Activated naive CD8-positive, alpha-beta T cell (primary cell): ENCODE measurements at regions not wholly inside any gene's neighbourhood (a gene's known extent, or its start where the extent isn't known, plus 50 kb on each side); places are given as distances from the start of the nearest gene placed in this dataset.

Source experiments
- H3K27ac Mint-ChIP-seq: one replicate; pipeline ENCODE4 v1.8.0; 2021; ENCODE audit warnings: mixed read lengths
- H3K27me3 Mint-ChIP-seq: one replicate; pipeline ENCODE4 v1.8.0; 2021; ENCODE audit warnings: mixed read lengths
- H3K36me3 Mint-ChIP-seq: one replicate; pipeline ENCODE4 v1.8.0; 2021; ENCODE audit warnings: mixed read lengths
- H3K4me1 Mint-ChIP-seq: one replicate; pipeline ENCODE4 v1.8.0; 2021; ENCODE audit warnings: low read depth, mixed read lengths
- H3K4me3 Mint-ChIP-seq: one replicate; pipeline ENCODE4 v1.8.0; 2021; ENCODE audit warnings: mild to moderate bottlenecking, mixed read lengths
- H3K9me3 Mint-ChIP-seq: one replicate; pipeline ENCODE4 v1.8.0; 2021; ENCODE audit warnings: low read depth, mixed read lengths

GRCh38 chr6:92497281-92497680 is 922.1 kb downstream of the EPHA7 start:
- no peak overlapping the region for H3K4me3 Mint-ChIP-seq
- no peak overlapping the region for H3K27ac Mint-ChIP-seq
- H3K36me3 Mint-ChIP-seq: no peaks in the 10 kb centered on the region
- H3K9me3 Mint-ChIP-seq: no peaks in the 10 kb centered on the region
- H3K4me1 Mint-ChIP-seq: no peaks in the 10 kb centered on the region
- no peaks in the 10 kb centered on the region for H3K27me3 Mint-ChIP-seq

- H3K27ac Mint-ChIP-seq: no peak overlapping the region
- H3K9me3 Mint-ChIP-seq: no peaks in the 10 kb centered on the region
- H3K36me3 Mint-ChIP-seq: no peaks in the 10 kb centered on the region
- no peak overlapping the region for H3K4me3 Mint-ChIP-seq
- no peaks in the 10 kb centered on the region for H3K27me3 Mint-ChIP-seq
- no peaks in the 10 kb centered on the region for H3K4me1 Mint-ChIP-seq
Observed at GRCh38 chr6:92496527-92496926, 922.8 kb downstream of the EPHA7 start.

- H3K9me3 Mint-ChIP-seq: no peaks in the 10 kb centered on the region
- H3K4me3 Mint-ChIP-seq: no peak overlapping the region
- no peaks in the 10 kb centered on the region for H3K4me1 Mint-ChIP-seq
- H3K27me3 Mint-ChIP-seq: no peaks in the 10 kb centered on the region
- no peaks in the 10 kb centered on the region for H3K36me3 Mint-ChIP-seq
- no peak overlapping the region for H3K27ac Mint-ChIP-seq
Observed at GRCh38 chr6:92495242-92495641, 924.1 kb downstream of the EPHA7 start.

- Mint-ChIP-seq H3K27me3 (no peaks in the 10 kb centered on the region), H3K27ac (no peak overlapping the region), H3K4me3 (no peak overlapping the region), H3K36me3 (no peaks in the 10 kb centered on the region), H3K9me3 (peaks cover 7% of the 10 kb centered on the region), H3K4me1 (no peaks in the 10 kb centered on the region)
Observed at GRCh38 chr6:92485487-92485886, 933.9 kb downstream of the EPHA7 start.

- no peaks in the 10 kb centered on the region for H3K36me3 Mint-ChIP-seq
- H3K4me1 Mint-ChIP-seq: no peaks in the 10 kb centered on the region
- no peak overlapping the region for H3K27ac Mint-ChIP-seq
- H3K9me3 Mint-ChIP-seq: peaks cover 12% of the 10 kb centered on the region
- H3K27me3 Mint-ChIP-seq: no peaks in the 10 kb centered on the region
- H3K4me3 Mint-ChIP-seq: no peak overlapping the region
Observed at GRCh38 chr6:92479831-92480230, 939.5 kb downstream of the EPHA7 start.

- no peaks in the 10 kb centered on the region for H3K27me3 Mint-ChIP-seq
- H3K4me1 Mint-ChIP-seq: no peaks in the 10 kb centered on the region
- no peak overlapping the region for H3K27ac Mint-ChIP-seq
- no peaks in the 10 kb centered on the region for H3K36me3 Mint-ChIP-seq
- H3K4me3 Mint-ChIP-seq: no peak overlapping the region
- H3K9me3 Mint-ChIP-seq: peaks cover 10% of the 10 kb centered on the region
Observed at GRCh38 chr6:92473056-92473455, 946.3 kb downstream of the EPHA7 start.

GRCh38 chr6:92469186-92469828 is 950.1 kb downstream of the EPHA7 start:
- no peaks in the 10 kb centered on the region for H3K4me1 Mint-ChIP-seq
- H3K9me3 Mint-ChIP-seq: no peaks in the 10 kb centered on the region
- H3K27ac Mint-ChIP-seq: no peak overlapping the region
- H3K4me3 Mint-ChIP-seq: no peak overlapping the region
- no peaks in the 10 kb centered on the region for H3K27me3 Mint-ChIP-seq
- H3K36me3 Mint-ChIP-seq: no peaks in the 10 kb centered on the region

- Mint-ChIP-seq H3K4me3 (no peak overlapping the region), H3K4me1 (no peaks in the 10 kb centered on the region), H3K27me3 (no peaks in the 10 kb centered on the region), H3K9me3 (no peaks in the 10 kb centered on the region), H3K27ac (no peak overlapping the region), H3K36me3 (no peaks in the 10 kb centered on the region)
Observed at GRCh38 chr6:92468066-92468465, 951.3 kb downstream of the EPHA7 start.

GRCh38 chr6:92460133-92460532 is 959.2 kb downstream of the EPHA7 start:
- H3K36me3 Mint-ChIP-seq: no peaks in the 10 kb centered on the region
- H3K9me3 Mint-ChIP-seq: peaks cover 13% of the 10 kb centered on the region
- no peak overlapping the region for H3K4me3 Mint-ChIP-seq
- H3K4me1 Mint-ChIP-seq: no peaks in the 10 kb centered on the region
- H3K27me3 Mint-ChIP-seq: no peaks in the 10 kb centered on the region
- no peak overlapping the region for H3K27ac Mint-ChIP-seq

- Mint-ChIP-seq H3K27me3 (no peaks in the 10 kb centered on the region), H3K4me3 (no peak overlapping the region), H3K36me3 (no peaks in the 10 kb centered on the region), H3K27ac (no peak overlapping the region), H3K4me1 (no peaks in the 10 kb centered on the region), H3K9me3 (peaks cover 13% of the 10 kb centered on the region)
Observed at GRCh38 chr6:92459606-92460005, 959.8 kb downstream of the EPHA7 start.

- Mint-ChIP-seq H3K4me3 (no peak overlapping the region), H3K27me3 (no peaks in the 10 kb centered on the region), H3K4me1 (no peaks in the 10 kb centered on the region), H3K9me3 (peaks cover 10% of the 10 kb centered on the region), H3K36me3 (no peaks in the 10 kb centered on the region), H3K27ac (no peak overlapping the region)
Observed at GRCh38 chr6:92446052-92446451, 973.3 kb downstream of the EPHA7 start.

- no peaks in the 10 kb centered on the region for H3K36me3 Mint-ChIP-seq
- no peaks in the 10 kb centered on the region for H3K4me1 Mint-ChIP-seq
- no peak overlapping the region for H3K4me3 Mint-ChIP-seq
- peaks cover 4% of the 10 kb centered on the region for H3K9me3 Mint-ChIP-seq
- H3K27me3 Mint-ChIP-seq: no peaks in the 10 kb centered on the region
- H3K27ac Mint-ChIP-seq: no peak overlapping the region
Observed at GRCh38 chr6:92433911-92434310, 985.4 kb downstream of the EPHA7 start.

- Mint-ChIP-seq H3K27ac (no peak overlapping the region), H3K4me3 (no peak overlapping the region), H3K27me3 (no peaks in the 10 kb centered on the region), H3K9me3 (peaks cover 11% of the 10 kb centered on the region), H3K36me3 (no peaks in the 10 kb centered on the region), H3K4me1 (no peaks in the 10 kb centered on the region)
Observed at GRCh38 chr6:92431502-92431901, 987.9 kb downstream of the EPHA7 start.

GRCh38 chr6:92428448-92428847 is 990.9 kb downstream of the EPHA7 start:
- peaks cover 11% of the 10 kb centered on the region for H3K9me3 Mint-ChIP-seq
- H3K27me3 Mint-ChIP-seq: no peaks in the 10 kb centered on the region

GRCh38 chr6:92427453-92427852 is 991.9 kb downstream of the EPHA7 start:
- Mint-ChIP-seq H3K36me3 (no peaks in the 10 kb centered on the region), H3K27me3 (no peaks in the 10 kb centered on the region), H3K9me3 (peaks cover 11% of the 10 kb centered on the region)

More at GRCh38 chr6:92428448-92428847, 990.9 kb downstream of the EPHA7 start:
- no peak overlapping the region for H3K27ac Mint-ChIP-seq
- H3K36me3 Mint-ChIP-seq: no peaks in the 10 kb centered on the region
- H3K4me3 Mint-ChIP-seq: no peak overlapping the region
- H3K4me1 Mint-ChIP-seq: no peaks in the 10 kb centered on the region

GRCh38 chr6:92415656-92416055 is 1003.7 kb downstream of the EPHA7 start:
- H3K27me3 Mint-ChIP-seq: no peaks in the 10 kb centered on the region
- peaks cover 4% of the 10 kb centered on the region for H3K9me3 Mint-ChIP-seq
- H3K4me1 Mint-ChIP-seq: no peaks in the 10 kb centered on the region
- H3K4me3 Mint-ChIP-seq: no peak overlapping the region
- H3K36me3 Mint-ChIP-seq: no peaks in the 10 kb centered on the region
- H3K27ac Mint-ChIP-seq: no peak overlapping the region

More at GRCh38 chr6:92427453-92427852, 991.9 kb downstream of the EPHA7 start:
- Mint-ChIP-seq H3K4me3 (no peak overlapping the region), H3K4me1 (no peaks in the 10 kb centered on the region), H3K27ac (no peak overlapping the region)
